B cell (primary cell): ENCODE measurements at regions not wholly inside any gene's neighbourhood (a gene's known extent, or its start where the extent isn't known, plus 50 kb on each side); places are given as distances from the start of the nearest gene placed in this dataset.

ENCODE experiments used
- ATAC-seq: fragments of 200-7000 bp; cut with Tn5 transposase; one replicate; pipeline ENCODE4 v1.10.0; 2021; ENCODE audit warnings: low read depth, mild to moderate bottlenecking, moderate number of reproducible peaks, moderate library complexity
- CTCF ChIA-PET: fragments of 350-600 bp; sonication (Branson Sonifier 250); formaldehyde crosslinking; loops from one replicate; lab custom pipeline; 2021; ENCODE audit warnings: antibody characterized with exemption, inconsistent platforms; lab: Charles Lee
- POLR2A ChIA-PET: fragments of 350-600 bp; sonication (Branson Sonifier 250); formaldehyde crosslinking; loops from one replicate; lab custom pipeline; 2021; ENCODE audit warnings: antibody characterized with exemption; lab: Charles Lee
- DNase-seq: peaks from one replicate; pipeline ENCODE4 v3.0.0; 2013
- H2AFZ ChIP-seq: 2 replicates; pipeline ENCODE4 v1.6.1; 2012; ENCODE audit warnings: mild to moderate bottlenecking, low read depth, low read length; ENCODE audit not compliant: insufficient read depth, poor library complexity, severe bottlenecking
- H3K27ac ChIP-seq, 2 donors: 1 replicate in 1 of 2; 2 replicates in 1 of 2; pipeline ENCODE4 v1.5.1; 2012 to 2013; ENCODE audit warnings: low read length in 2 of 2, mild to moderate bottlenecking in 2 of 2, moderate library complexity in 1 of 2
- H3K27me3 ChIP-seq, 4 experiments: fragments of 200-600 bp in 1 of 4; sonication (generic) in 1 of 4; replicated peaks in 1 of 4; 1 replicate in 2 of 4; 2 replicates in 2 of 4; pipeline versions ENCODE4 v1.6.1 to v1.7.0; 2013 to 2016; ENCODE audit warnings: low read length in 3 of 4, mild to moderate bottlenecking in 2 of 4, mixed read lengths in 1 of 4, moderate library complexity in 1 of 4; ENCODE audit not compliant: insufficient read depth in 4 of 4, control insufficient read depth in 3 of 4; ENCODE audit errors: control extremely low read depth in 1 of 4
- H3K36me3 ChIP-seq, 2 experiments: replicated peaks in 1 of 2; 1 replicate in 1 of 2; 2 replicates in 1 of 2; pipeline versions ENCODE4 v1.6.1 to v1.7.1; 2013; ENCODE audit warnings: low read length in 1 of 2; ENCODE audit not compliant: insufficient read depth in 2 of 2, control insufficient read depth in 1 of 2; ENCODE audit errors: control extremely low read depth in 1 of 2, extremely low read depth in 1 of 2
- H3K4me1 ChIP-seq, 2 donors: fragments of 200-600 bp in 1 of 2; sonication (generic) in 1 of 2; 1 replicate in 1 of 2; 2 replicates in 1 of 2; pipeline versions ENCODE4 v1.5.1 to v1.6.1; 2013 to 2017; ENCODE audit warnings: low read length in 2 of 2; ENCODE audit not compliant: control insufficient read depth in 2 of 2, insufficient read depth in 2 of 2
- H3K4me2 ChIP-seq: replicated peaks from 2 replicates; pipeline ENCODE3; 2012; ENCODE audit warnings: mild to moderate bottlenecking, low read depth, low read length; ENCODE audit not compliant: poor library complexity, severe bottlenecking
- H3K4me3 ChIP-seq, 5 experiments: fragments of 200-600 bp in 1 of 5; sonication (generic) in 1 of 5; 1 replicate in 3 of 5; 2 replicates in 2 of 5; pipeline versions ENCODE4 v1.5.1 to v1.7.0; 2011 to 2016; ENCODE audit warnings: low read length in 4 of 5, mild to moderate bottlenecking in 4 of 5, low read depth in 2 of 5, control low read depth in 1 of 5, moderate library complexity in 1 of 5; ENCODE audit not compliant: insufficient read depth in 1 of 5; ENCODE audit errors: control extremely low read depth in 1 of 5, extremely low read depth in 1 of 5
- H3K79me2 ChIP-seq: fragments of 200-600 bp; sonication (generic); one replicate; pipeline ENCODE4 v1.6.0; 2016; ENCODE audit warnings: low read length; ENCODE audit not compliant: control insufficient read depth, insufficient read depth
- H3K9ac ChIP-seq: fragments of 200-600 bp; sonication (generic); 2 replicates; pipeline ENCODE4 v1.6.1; 2017; ENCODE audit warnings: mild to moderate bottlenecking, low read length, moderate library complexity
- H3K9me3 ChIP-seq, 3 donors: one replicate each; pipeline versions ENCODE4 v1.6.1 to v1.7.1; 2013; ENCODE audit warnings: low read length in 2 of 3; ENCODE audit not compliant: control insufficient read depth in 2 of 3, insufficient read depth in 1 of 3; ENCODE audit errors: control extremely low read depth in 1 of 3
- H4K20me1 ChIP-seq: 2 replicates; pipeline ENCODE4 v1.6.0; 2012; ENCODE audit warnings: mild to moderate bottlenecking, low read length; ENCODE audit not compliant: insufficient read depth, control insufficient read depth, poor library complexity, severe bottlenecking
- H3K27ac Mint-ChIP-seq: one replicate; pipeline ENCODE4 v1.8.0; 2021; ENCODE audit warnings: mixed read lengths
- H3K27me3 Mint-ChIP-seq: one replicate; pipeline ENCODE4 v1.8.0; 2021; ENCODE audit warnings: mixed read lengths
- H3K4me1 Mint-ChIP-seq: one replicate; pipeline ENCODE4 v1.8.0; 2021; ENCODE audit warnings: mixed read lengths
- H3K4me3 Mint-ChIP-seq: one replicate; pipeline ENCODE4 v1.8.0; 2021; ENCODE audit warnings: mixed read lengths
- H3K9me3 Mint-ChIP-seq: one replicate; pipeline ENCODE4 v1.8.0; 2022; ENCODE audit warnings: mixed read lengths; ENCODE audit not compliant: insufficient read depth
- CTCF ChIP-seq: fragments of 200-600 bp; IDR thresholded peaks from one replicate; pipeline ENCODE4 v1.8.0; 2022; ENCODE audit warnings: antibody characterized with exemption, mild to moderate bottlenecking
- EZH2 ChIP-seq: IDR thresholded peaks from 2 replicates; pipeline ENCODE4 v1.6.1; 2012; ENCODE audit warnings: borderline replicate concordance, low read depth, mild to moderate bottlenecking, moderate library complexity, low read length; ENCODE audit not compliant: insufficient read depth, poor library complexity, severe bottlenecking
- WGBS: methylation state at CpG from one replicate; pipeline ENCODE4 v1.1.5; 2013; ENCODE audit warnings: missing lambda C conversion rate; ENCODE audit not compliant: insufficient coverage; 5-methylcytosine and 5-hydroxymethylcytosine counted together
- intact Hi-C: fragments of 100-400 bp; cut with micrococcal nuclease; formaldehyde crosslinking; loops from one replicate; pipeline ENCODE4 v1.10.0; 2022

- DNase-seq (no peak), ATAC-seq (no peak)
- no peaks in the 10 kb centered on the region for H4K20me1 ChIP-seq
- POLR2A ChIA-PET: no interaction called here
- no peak overlapping the region for H3K27ac Mint-ChIP-seq
- TF ChIP-seq EZH2 (no peak), CTCF (no peak)
- H3K4me2 ChIP-seq: no peak overlapping the region
- no peak overlapping the region for H2AFZ ChIP-seq
- WGBS: 55% methylated on average over 2 of the region's 6 CpGs
- no peaks in the 10 kb centered on the region for H3K36me3 ChIP-seq
- H3K9ac ChIP-seq: no peak overlapping the region
- peaks cover 4% of the 10 kb centered on the region for H3K27me3 Mint-ChIP-seq
- CTCF ChIA-PET: interaction anchor here (0.7 kb wide), 1 partner anchor 20 kb away, joined by 4 read pairs; no protein-coding TSS in a partner anchor
- H3K4me1 Mint-ChIP-seq: no peaks in the 10 kb centered on the region
- no peaks in the 10 kb centered on the region for H3K4me1 ChIP-seq
- no peaks in the 10 kb centered on the region for H3K9me3 ChIP-seq
- H3K9me3 Mint-ChIP-seq: peaks cover 3% of the 10 kb centered on the region
- no peaks in the 10 kb centered on the region for H3K27me3 ChIP-seq
- H3K27ac ChIP-seq: no peak overlapping the region
- H3K4me3 Mint-ChIP-seq: no peak overlapping the region
- no peaks in the 10 kb centered on the region for H3K79me2 ChIP-seq
- no peak overlapping the region for H3K4me3 ChIP-seq
- intact Hi-C loops: no loop called here
Observed at GRCh38 chr1:218742467-218743262, 397.5 kb downstream of the TGFB2 start.

- TF ChIP-seq EZH2 (no peak), CTCF (no peak)
- Histone ChIP-seq H2AFZ (no peak overlapping the region), H4K20me1 (no peaks in the 10 kb centered on the region), H3K27ac (no peak overlapping the region), H3K27me3 (no peaks in the 10 kb centered on the region), H3K9ac (no peak overlapping the region), H3K4me1 (no peaks in the 10 kb centered on the region), H3K36me3 (no peaks in the 10 kb centered on the region), H3K9me3 (no peaks in the 10 kb centered on the region), H3K79me2 (no peaks in the 10 kb centered on the region), H3K4me3 (no peak overlapping the region), H3K4me2 (no peak overlapping the region)
- ChIA-PET POLR2A (no interaction called here), CTCF (no interaction called here)
- Mint-ChIP-seq H3K9me3 (peaks cover 3% of the 10 kb centered on the region), H3K4me3 (no peak overlapping the region), H3K27me3 (peaks cover 4% of the 10 kb centered on the region), H3K27ac (no peak overlapping the region), H3K4me1 (no peaks in the 10 kb centered on the region)
- intact Hi-C loops: no loop called here
- ATAC-seq (no peak), DNase-seq (no peak)
- WGBS: 83% methylated on average over 4 of the region's 4 CpGs
Observed at GRCh38 chr1:218743861-218744505, 398.8 kb downstream of the TGFB2 start.
